Omental fat pad (tissue), 3 donors: ENCODE measurements at regions not wholly inside any gene's neighbourhood (a gene's known extent, or its start where the extent isn't known, plus 50 kb on each side); places are given as distances from the start of the nearest gene placed in this dataset.

Experiments
- ATAC-seq: fragments of 150-250 bp; one replicate; pipeline ENCODE4 v1.9.1; 2016; ENCODE audit warnings: mild to moderate bottlenecking, moderate library complexity; ENCODE audit not compliant: low FRiP score
- DNase-seq: peaks from one replicate; pipeline ENCODE4 v3.0.0-alpha.2; 2019; ENCODE audit warnings: low spot score
- CTCF ChIP-seq, 3 donors: fragments of 450-650 bp; IDR thresholded peaks; one replicate each; pipeline ENCODE4 v1.5.1; 2016 to 2017; ENCODE audit warnings: antibody characterized with exemption in 3 of 3, mild to moderate bottlenecking in 3 of 3, moderate library complexity in 2 of 3

GRCh38 chr2:167900435-167901114 lies 346.8 kb downstream of the STK39 start:
- ATAC-seq (no peak), DNase-seq (no peak)
- no peak for TF ChIP-seq CTCF (IDR thresholded peaks at IDR 0.05)

GRCh38 chr2:167898340-167898739 lies 349.1 kb downstream of the STK39 start:
- no peak for DNase-seq
- TF ChIP-seq CTCF (IDR thresholded peaks at IDR 0.05): no peak
- ATAC-seq: no peak

GRCh38 chr2:167891841-167892240 lies 355.6 kb downstream of the STK39 start:
- DNase-seq (no peak), ATAC-seq (no peak)
- no peak for TF ChIP-seq CTCF (IDR thresholded peaks at IDR 0.05)

- DNase-seq: no peak
- ATAC-seq: no peak
- no peak for TF ChIP-seq CTCF (IDR thresholded peaks at IDR 0.05)
These were observed 356.7 kb downstream of the STK39 start for GRCh38 chr2:167890739-167891138.

GRCh38 chr2:167880415-167880814 lies 367.0 kb downstream of the STK39 start:
- DNase-seq (no peak), ATAC-seq (no peak)
- TF ChIP-seq CTCF (IDR thresholded peaks at IDR 0.05): no peak

- no peak for TF ChIP-seq CTCF (IDR thresholded peaks at IDR 0.05)
- no peak for ATAC-seq
- DNase-seq: no peak
These were observed 371.9 kb downstream of the STK39 start for GRCh38 chr2:167875529-167875928.

- no peak for ATAC-seq
- TF ChIP-seq CTCF (IDR thresholded peaks at IDR 0.05): no peak
- no peak for DNase-seq
These were observed 372.6 kb downstream of the STK39 start for GRCh38 chr2:167874812-167875211.
